Urinary bladder (tissue), 3 donors: ENCODE measurements at regions not wholly inside any gene's neighbourhood (a gene's known extent, or its start where the extent isn't known, plus 50 kb on each side); places are given as distances from the start of the nearest gene placed in this dataset.

Experiments used
- DNase-seq: peaks from one replicate; pipeline ENCODE4 v3.0.0-alpha.2; 2015; ENCODE audit errors: extremely low spot score
- H3K27ac ChIP-seq: one replicate; pipeline ENCODE4 v1.5.1; 2013; ENCODE audit warnings: low read depth, mild to moderate bottlenecking, moderate library complexity
- H3K36me3 ChIP-seq: one replicate; pipeline ENCODE4 v1.6.1; 2013; ENCODE audit warnings: mild to moderate bottlenecking, moderate library complexity; ENCODE audit not compliant: insufficient read depth
- H3K4me1 ChIP-seq: one replicate; pipeline ENCODE4 v1.6.1; 2013; ENCODE audit warnings: mild to moderate bottlenecking, moderate library complexity; ENCODE audit not compliant: insufficient read depth
- H3K4me3 ChIP-seq: one replicate; pipeline ENCODE4 v1.5.1; 2013; ENCODE audit warnings: low read depth, low read length
- WGBS: extraction: QIAGEN DNeasy Blood & Tissue Kit; methylation state at CpG from one replicate; pipeline ENCODE4 v1.1.7; 2013; 5-methylcytosine and 5-hydroxymethylcytosine counted together
- donor health status: healthy with polysubstance abuse.
- donor health status: healthy.

DNA sequence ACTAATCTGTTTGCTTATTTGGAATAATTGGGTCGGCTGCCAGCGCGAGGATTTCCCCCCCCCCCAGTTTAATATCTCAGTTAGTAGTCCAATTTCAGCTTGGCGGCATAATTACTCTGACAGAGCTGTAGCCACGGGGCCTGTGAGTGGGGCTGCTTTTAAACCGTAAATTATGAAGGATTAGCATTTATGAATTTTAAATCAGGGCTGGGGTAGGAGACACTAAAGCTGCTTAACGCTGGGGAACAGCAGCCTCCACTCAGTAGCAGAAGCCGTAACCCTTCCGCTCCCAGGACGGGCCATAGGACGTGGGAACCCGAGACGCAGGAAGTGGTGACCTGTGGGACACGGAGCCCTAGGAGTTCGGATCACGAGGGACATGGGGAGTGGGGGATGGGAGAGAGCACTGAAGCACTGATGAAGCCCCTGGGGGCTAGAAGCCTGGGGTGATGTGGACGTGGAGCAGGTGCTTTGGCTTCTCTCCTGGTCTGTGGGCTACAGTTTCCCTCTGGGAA, 66.2 kb upstream of the LMO1 start:
- DNase-seq = no peak
- Histone ChIP-seq H3K36me3 (no peaks in the 10 kb centered on the region), H3K27ac (no peak overlapping the region), H3K4me1 (no peaks in the 10 kb centered on the region), H3K4me3 (no peak overlapping the region)
- WGBS = 42% methylated on average over 17 of the region's 17 CpGs

DNA sequence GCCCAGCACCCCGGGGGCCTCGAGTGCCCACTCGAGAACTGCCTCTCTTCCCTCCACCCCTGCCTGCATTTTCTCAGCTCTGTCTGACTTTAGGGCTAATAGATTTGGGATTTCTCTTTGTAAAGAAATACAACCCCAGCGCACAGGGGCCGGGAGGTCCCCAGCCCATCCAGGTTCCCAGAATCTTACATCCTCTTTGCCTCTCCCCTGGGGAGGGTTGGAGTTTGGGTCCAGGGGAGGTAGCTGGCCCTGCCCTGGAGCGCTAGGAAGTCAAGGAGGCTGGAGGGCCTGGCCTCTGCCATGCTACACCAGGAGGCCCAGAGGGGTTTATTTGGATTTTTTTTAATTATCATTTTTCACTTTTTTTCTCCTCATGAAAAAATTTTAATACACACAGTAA, 65.7 kb upstream of the LMO1 start:
- DNase-seq = no peak
- no peak overlapping the region for H3K27ac ChIP-seq
- 85% methylated on average over 6 of the region's 6 CpGs for WGBS
- H3K36me3 ChIP-seq = no peaks in the 10 kb centered on the region
- no peaks in the 10 kb centered on the region for H3K4me1 ChIP-seq
- no peak overlapping the region for H3K4me3 ChIP-seq

DNA sequence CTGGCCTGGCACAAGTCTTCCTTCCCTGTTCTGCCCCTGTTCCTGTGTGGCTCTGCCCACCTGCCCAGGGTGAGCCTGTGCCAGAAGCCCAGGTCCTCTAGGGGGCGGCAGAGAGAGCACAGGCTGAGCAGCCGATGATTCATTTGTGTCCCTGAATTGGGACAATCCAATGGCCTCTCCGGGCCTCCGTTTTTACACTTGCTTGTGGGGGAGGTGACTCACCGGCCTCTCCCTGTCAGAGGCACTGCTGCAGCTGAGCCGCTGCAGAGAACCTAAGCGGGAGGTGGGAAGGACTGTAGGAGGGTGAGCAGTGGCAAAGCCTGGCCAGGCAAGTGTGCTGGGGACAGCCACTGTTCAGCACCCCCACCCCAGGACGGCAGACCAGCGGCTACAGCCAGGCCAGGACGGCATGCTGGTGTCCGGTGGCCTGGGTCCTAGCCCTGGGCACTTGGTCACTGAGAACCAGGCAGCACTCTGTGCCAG, 65.2 kb upstream of the LMO1 start:
- Histone ChIP-seq H3K36me3 (no peaks in the 10 kb centered on the region), H3K4me3 (no peak overlapping the region), H3K4me1 (no peaks in the 10 kb centered on the region), H3K27ac (no peak overlapping the region)
- WGBS = 25% methylated on average over 11 of the region's 11 CpGs
- DNase-seq = peak; percentile 23

- H3K4me3 ChIP-seq = no peak overlapping the region
- DNase-seq = no peak
- WGBS = 96% methylated on average over 7 of the region's 7 CpGs
- H3K4me1 ChIP-seq = no peaks in the 10 kb centered on the region
- no peak overlapping the region for H3K27ac ChIP-seq
- H3K36me3 ChIP-seq = no peaks in the 10 kb centered on the region
These were observed 64.6 kb upstream of the LMO1 start for GRCh38 chr11:8328231-8328794.

- Histone ChIP-seq H3K36me3 (no peaks in the 10 kb centered on the region), H3K4me1 (no peaks in the 10 kb centered on the region), H3K27ac (no peak overlapping the region), H3K4me3 (no peak overlapping the region)
- no peak for DNase-seq
- WGBS = 69% methylated on average over 3 of the region's 3 CpGs
These were observed 64.1 kb upstream of the LMO1 start for GRCh38 chr11:8327761-8328192.

- WGBS = 93% methylated on average over 3 of the region's 3 CpGs
- Histone ChIP-seq H3K4me3 (no peak overlapping the region), H3K36me3 (no peaks in the 10 kb centered on the region), H3K4me1 (no peaks in the 10 kb centered on the region), H3K27ac (no peak overlapping the region)
- DNase-seq = no peak
These were observed 62.7 kb upstream of the LMO1 start for GRCh38 chr11:8326337-8326736.

GRCh38 chr11:8325591-8326304, 62.1 kb upstream of the LMO1 start:
- H3K4me1 ChIP-seq = no peaks in the 10 kb centered on the region
- no peak overlapping the region for H3K27ac ChIP-seq
- no peak for DNase-seq
- H3K4me3 ChIP-seq = no peak overlapping the region
- WGBS = 81% methylated on average over 9 of the region's 9 CpGs
- H3K36me3 ChIP-seq = no peaks in the 10 kb centered on the region

- H3K4me3 ChIP-seq = no peak overlapping the region
- DNase-seq = no peak
- no peak overlapping the region for H3K27ac ChIP-seq
- H3K36me3 ChIP-seq = no peaks in the 10 kb centered on the region
- WGBS = 85% methylated on average over 13 of the region's 13 CpGs
- no peaks in the 10 kb centered on the region for H3K4me1 ChIP-seq
These were observed 59.7 kb upstream of the LMO1 start for GRCh38 chr11:8323161-8323935.

DNA sequence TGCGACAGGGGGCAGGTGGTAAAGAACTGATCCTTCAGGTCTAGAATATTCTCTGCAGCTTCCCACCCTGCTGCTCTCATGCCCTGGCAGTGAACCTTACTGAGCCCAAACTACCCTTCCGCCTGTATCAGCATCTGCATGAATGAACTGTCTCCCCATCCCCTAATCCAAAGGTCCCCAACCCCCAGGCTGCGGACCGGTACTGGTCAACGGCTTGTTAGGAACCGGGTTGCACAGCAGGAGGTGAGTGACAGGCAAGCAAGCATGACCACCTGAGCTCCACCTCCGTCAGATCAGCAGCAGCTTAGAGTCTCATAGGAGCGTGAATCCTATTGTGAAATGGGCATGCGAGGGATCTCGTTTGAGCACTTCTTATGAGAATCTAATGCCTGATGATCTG, 58.2 kb upstream of the LMO1 start:
- no peaks in the 10 kb centered on the region for H3K4me1 ChIP-seq
- H3K36me3 ChIP-seq = no peaks in the 10 kb centered on the region
- no peak for DNase-seq
- H3K27ac ChIP-seq = no peak overlapping the region
- H3K4me3 ChIP-seq = no peak overlapping the region
- WGBS = 94% methylated on average over 10 of the region's 10 CpGs

- Histone ChIP-seq H3K4me1 (no peaks in the 10 kb centered on the region), H3K4me3 (no peak overlapping the region), H3K36me3 (no peaks in the 10 kb centered on the region), H3K27ac (no peak overlapping the region)
- DNase-seq = no peak
- WGBS = 90% methylated on average over 5 of the region's 5 CpGs
These were observed 56.4 kb upstream of the LMO1 start for GRCh38 chr11:8320076-8320475.

DNA sequence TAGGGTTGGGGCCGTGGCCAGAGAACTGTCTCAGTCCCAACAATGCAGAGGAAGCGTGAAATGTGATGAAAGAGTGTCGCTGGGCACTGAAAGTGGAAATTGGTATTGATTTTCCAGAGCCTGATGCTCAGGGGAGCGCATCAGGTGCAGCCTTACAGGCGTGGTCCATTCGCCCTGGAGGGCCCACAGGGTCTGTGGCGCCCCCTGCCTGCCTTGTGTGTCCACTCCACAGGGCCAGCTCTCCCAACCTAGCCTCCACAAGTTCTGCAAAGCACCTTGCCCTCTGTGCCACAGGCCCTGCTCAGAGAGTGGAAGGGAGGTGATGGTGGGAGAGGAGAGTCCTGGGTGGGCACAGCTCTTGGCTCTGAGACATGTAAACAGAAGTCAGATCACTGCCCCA, 54.9 kb upstream of the LMO1 start:
- H3K4me1 ChIP-seq = no peaks in the 10 kb centered on the region
- no peaks in the 10 kb centered on the region for H3K36me3 ChIP-seq
- no peak overlapping the region for H3K4me3 ChIP-seq
- 73% methylated on average over 7 of the region's 7 CpGs for WGBS
- no peak for DNase-seq
- no peak overlapping the region for H3K27ac ChIP-seq

DNA sequence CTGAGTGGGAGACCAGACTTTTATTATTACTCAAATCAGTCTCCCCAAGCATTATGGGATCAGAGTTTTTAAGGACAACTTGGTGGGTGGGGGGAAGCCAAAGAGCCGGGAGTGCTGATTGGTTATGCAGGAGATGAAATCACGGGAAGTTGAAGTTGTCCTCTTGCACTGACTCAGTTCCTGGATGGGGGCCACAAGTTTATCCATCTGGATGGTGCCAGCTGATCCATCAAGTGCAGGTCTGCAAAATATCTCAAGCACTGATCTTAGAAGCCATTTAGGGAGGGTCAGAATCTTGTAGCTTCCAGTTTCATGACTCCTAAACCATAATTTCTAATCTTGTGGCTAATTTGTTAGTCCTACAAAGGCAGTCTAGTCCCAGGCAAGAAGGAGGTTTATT, 53.5 kb upstream of the LMO1 start:
- H3K36me3 ChIP-seq = no peaks in the 10 kb centered on the region
- H3K4me1 ChIP-seq = no peaks in the 10 kb centered on the region
- 20% methylated on average over 2 of the region's 2 CpGs for WGBS
- no peak overlapping the region for H3K4me3 ChIP-seq
- DNase-seq = no peak
- H3K27ac ChIP-seq = no peak overlapping the region

GRCh38 chr11:8315954-8316353, 52.3 kb upstream of the LMO1 start:
- WGBS = 65% methylated on average over 9 of the region's 9 CpGs
- no peak for DNase-seq
- Histone ChIP-seq H3K4me3 (no peak overlapping the region), H3K27ac (no peak overlapping the region), H3K36me3 (no peaks in the 10 kb centered on the region), H3K4me1 (no peaks in the 10 kb centered on the region)

DNA sequence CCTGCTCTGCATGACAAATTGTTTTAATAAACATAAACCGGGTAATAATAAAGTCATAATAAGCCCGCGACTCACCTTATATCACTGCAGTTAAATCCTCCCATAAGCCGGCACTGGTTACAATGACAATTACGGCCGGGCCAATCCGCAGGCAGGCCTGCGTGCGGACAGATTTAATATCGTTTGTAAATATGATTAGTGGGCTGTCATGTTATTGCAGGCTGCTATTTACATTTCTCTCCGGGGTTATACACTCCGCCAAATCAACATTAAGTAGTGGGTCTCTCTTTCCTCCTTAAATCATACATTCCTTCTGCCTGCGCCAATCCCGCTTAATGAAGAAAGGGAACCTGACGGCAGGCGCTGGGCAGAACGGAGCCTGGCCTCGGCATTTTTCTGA, 51.8 kb upstream of the LMO1 start:
- Histone ChIP-seq H3K27ac (no peak overlapping the region), H3K36me3 (no peaks in the 10 kb centered on the region), H3K4me1 (no peaks in the 10 kb centered on the region), H3K4me3 (no peak overlapping the region)
- 31% methylated on average over 18 of the region's 18 CpGs for WGBS
- no peak for DNase-seq
